ENCODE measurements at regions not wholly inside any gene's neighbourhood (a gene's known extent, or its start where the extent isn't known, plus 50 kb on each side); places are given as distances from the start of the nearest gene placed in this dataset.

- TF ChIP-seq CTCF (IDR thresholded peaks at IDR 0.05) (no peak), POLR2AphosphoS5 (IDR thresholded peaks at IDR 0.05) (no peak)
Observed at GRCh38 chr5:20129501-20129900, 141.5 kb upstream of the CDH18 start.
